A549 (cell line): ENCODE measurements at regions not wholly inside any gene's neighbourhood (a gene's known extent, or its start where the extent isn't known, plus 50 kb on each side); places are given as distances from the start of the nearest gene placed in this dataset.

Source experiments
- ATAC-seq, 2 experiments: fragments of 200-7000 bp in 1 of 2; fragments of >200 bp in 1 of 2; cut with Nextera tagmentation in 1 of 2; cut with Tn5 transposase in 1 of 2; 3 replicates each; pipeline versions ENCODE4 v1.8.0 to v1.9.1; 2018 to 2020; ENCODE audit warnings: mild to moderate bottlenecking in 1 of 2, moderate library complexity in 1 of 2
- CTCF ChIA-PET: fragments of 300-600 bp; sonication (Branson Sonifier 250); formaldehyde crosslinking; extraction: SDS; loops from one replicate; lab custom pipeline; 2021; ENCODE audit warnings: antibody characterized with exemption, inconsistent platforms; lab: Yijun Ruan, JAX
- POLR2A ChIA-PET: fragments of 350-600 bp; formaldehyde crosslinking; extraction: SDS; loops from one replicate; lab custom pipeline; 2021; ENCODE audit warnings: antibody characterized with exemption, inconsistent platforms; lab: Yijun Ruan, JAX
- DNase-seq, 2 experiments: peaks; one replicate each; pipeline versions ENCODE4 v3.0.0 to v3.0.0-alpha.2; 2011 to 2016; ENCODE audit warnings: low read depth in 1 of 2, low spot score in 1 of 2
- FAIRE-seq: peaks from 2 replicates; lab custom pipeline; 2011; peaks lifted over from hg19 to GRCh38; lab: Jason Lieb, UNC
- H3K27ac ChIP-seq, 2 experiments: fragments of >200 bp; sonication (Bioruptor Twin); formaldehyde crosslinking; 3 replicates each; pipeline ENCODE4 v1.5.1; 2016 to 2017
- H3K4me1 ChIP-seq: fragments of >200 bp; sonication (Bioruptor Twin); formaldehyde crosslinking; 3 replicates; pipeline ENCODE4 v1.6.1; 2016
- H3K4me2 ChIP-seq: fragments of >200 bp; sonication (Bioruptor Twin); formaldehyde crosslinking; 3 replicates; pipeline ENCODE4 v1.6.1; 2016
- H3K4me3 ChIP-seq: fragments of >200 bp; sonication (Bioruptor Twin); formaldehyde crosslinking; 3 replicates; pipeline ENCODE4 v1.5.1; 2016
- H3K9me3 ChIP-seq: fragments of >200 bp; sonication (Bioruptor Twin); formaldehyde crosslinking; 3 replicates; pipeline ENCODE4 v1.6.1; 2016
- CTCF ChIP-seq: fragments of >200 bp; sonication (Bioruptor Twin); formaldehyde crosslinking; IDR thresholded peaks from 3 replicates; pipeline ENCODE4 v1.5.1; 2016
- E2F6 ChIP-seq: IDR thresholded peaks from 2 replicates; pipeline ENCODE4 v1.6.1; 2012; ENCODE audit warnings: low read depth, borderline replicate concordance
- EHMT2 ChIP-seq: fragments of 200-600 bp; sonication (generic); IDR thresholded peaks from 2 replicates; pipeline ENCODE4 v1.6.1; 2016; ENCODE audit warnings: antibody characterized with exemption, low read depth, mild to moderate bottlenecking, moderate library complexity
- ESRRA ChIP-seq: fragments of 150-350 bp; IDR thresholded peaks from 2 replicates; pipeline ENCODE4 v1.6.1; 2014; ENCODE audit warnings: mild to moderate bottlenecking, low read length, borderline replicate concordance
- HDAC2 ChIP-seq: fragments of 200-600 bp; sonication (generic); IDR thresholded peaks from 2 replicates; pipeline ENCODE4 v1.6.1; 2016
- HES2 ChIP-seq: fragments of >200 bp; sonication (Bioruptor Twin); formaldehyde crosslinking; IDR thresholded peaks from 2 replicates; pipeline ENCODE4 v1.6.1; 2016
- HMGXB4 ChIP-seq: fragments of 250-450 bp; sonication (Bioruptor Pico); IDR thresholded peaks from 2 replicates; pipeline ENCODE4 v1.5.0; 2021; ENCODE audit warnings: mild to moderate bottlenecking, moderate library complexity, borderline replicate concordance
- HOXA7 ChIP-seq: fragments of 250-450 bp; sonication (Bioruptor Pico); IDR thresholded peaks from 2 replicates; pipeline ENCODE4 v1.5.0; 2020; ENCODE audit warnings: mild to moderate bottlenecking, moderate library complexity
- HOXB5 ChIP-seq: fragments of 250-450 bp; sonication (Bioruptor Pico); IDR thresholded peaks from 2 replicates; pipeline ENCODE4 v1.5.0; 2020; ENCODE audit warnings: mild to moderate bottlenecking, moderate library complexity
- JUN ChIP-seq, 2 experiments: fragments of >200 bp; sonication (Bioruptor Twin); formaldehyde crosslinking; IDR thresholded peaks; 2 replicates in 1 of 2; 3 replicates in 1 of 2; pipeline ENCODE4 v1.6.1; 2016 to 2017
- KDM5A ChIP-seq: fragments of 200-600 bp; sonication (generic); IDR thresholded peaks from 2 replicates; pipeline ENCODE4 v1.6.1; 2016; ENCODE audit warnings: antibody characterized with exemption, mild to moderate bottlenecking
- NPAS2 ChIP-seq: fragments of 250-450 bp; sonication (Bioruptor Pico); IDR thresholded peaks from 2 replicates; pipeline ENCODE4 v1.8.0; 2022; ENCODE audit warnings: mild to moderate bottlenecking, moderate library complexity, borderline replicate concordance
- NR3C1 ChIP-seq: fragments of >200 bp; sonication (Bioruptor Twin); formaldehyde crosslinking; IDR thresholded peaks from 3 replicates; pipeline ENCODE4 v1.6.1; 2017
- PBX3 ChIP-seq: IDR thresholded peaks from 2 replicates; pipeline ENCODE4 v1.6.1; 2012
- PHF8 ChIP-seq: fragments of 200-600 bp; sonication (generic); IDR thresholded peaks from 2 replicates; pipeline ENCODE4 v1.6.1; 2016; ENCODE audit warnings: low read depth, mild to moderate bottlenecking, antibody characterized with exemption, moderate library complexity, borderline replicate concordance
- POLR2A ChIP-seq: IDR thresholded peaks from 2 replicates; pipeline ENCODE4 v1.6.1; 2012; ENCODE audit warnings: mild to moderate bottlenecking, low read length
- RCOR1 ChIP-seq: fragments of 150-350 bp; IDR thresholded peaks from 2 replicates; pipeline ENCODE4 v1.6.1; 2014; ENCODE audit warnings: antibody characterized with exemption, low read length, low read depth
- RNF2 ChIP-seq: fragments of 200-600 bp; sonication (generic); IDR thresholded peaks from 2 replicates; pipeline ENCODE4 v1.6.1; 2016; ENCODE audit warnings: low read depth, mild to moderate bottlenecking, antibody characterized with exemption, moderate library complexity, borderline replicate concordance
- SMC3 ChIP-seq: fragments of >200 bp; sonication (Bioruptor Twin); formaldehyde crosslinking; IDR thresholded peaks from 3 replicates; pipeline ENCODE4 v1.6.1; 2018; ENCODE audit warnings: inconsistent platforms
- SREBF2 ChIP-seq: fragments of 450-650 bp; IDR thresholded peaks from 2 replicates; pipeline ENCODE4 v1.6.1; 2014; ENCODE audit warnings: mild to moderate bottlenecking, moderate library complexity
- TFCP2L1 ChIP-seq: fragments of 250-450 bp; sonication (Bioruptor Pico); IDR thresholded peaks from 2 replicates; pipeline ENCODE4 v1.5.0; 2021; ENCODE audit warnings: mild to moderate bottlenecking
- TP53 ChIP-seq: fragments of 250-450 bp; sonication (Bioruptor Pico); IDR thresholded peaks from 2 replicates; pipeline ENCODE4 v1.5.0; 2021; ENCODE audit warnings: mild to moderate bottlenecking, moderate library complexity
- ZC3H11A ChIP-seq: fragments of 450-650 bp; IDR thresholded peaks from 2 replicates; pipeline ENCODE4 v1.6.1; 2014; ENCODE audit warnings: antibody characterized with exemption, mild to moderate bottlenecking
- ZNF302 ChIP-seq: fragments of 250-450 bp; sonication (Bioruptor Pico); IDR thresholded peaks from 2 replicates; pipeline ENCODE4 v1.9.0; 2021; ENCODE audit warnings: inconsistent platforms, mild to moderate bottlenecking, moderate library complexity
- WGBS: methylation state at CpG from one replicate; pipeline ENCODE4 v1.1.6; 2017; ENCODE audit errors: missing lambda C conversion rate; 5-methylcytosine and 5-hydroxymethylcytosine counted together

GRCh38 chr4:158420782-158421181 is 100.9 kb upstream of the RXFP1 start:
- POLR2A ChIA-PET, result no interaction called here
- 37% methylated on average over 2 of the region's 2 CpGs for WGBS
- Histone ChIP-seq H3K4me1 (no peaks in the 10 kb centered on the region), H3K4me2 (no peak overlapping the region), H3K9me3 (no peaks in the 10 kb centered on the region), H3K4me3 (no peak overlapping the region), H3K27ac (no peak overlapping the region)
- DNase-seq (no peak), FAIRE-seq (no peak), ATAC-seq (no peak)
- TF ChIP-seq ESRRA, result no peak
- TF ChIP-seq EHMT2, result no peak
- TF ChIP-seq CTCF, result no peak
- TF ChIP-seq E2F6, result no peak
- CTCF ChIA-PET, result no interaction called here

- Histone ChIP-seq H3K9me3 (no peaks in the 10 kb centered on the region), H3K4me3 (no peak overlapping the region), H3K4me2 (no peak overlapping the region), H3K27ac (no peak overlapping the region), H3K4me1 (no peaks in the 10 kb centered on the region)
- ChIA-PET POLR2A (no interaction called here), CTCF (no interaction called here)
- DNase-seq, result no peak
- TF ChIP-seq SREBF2 (no peak), RCOR1 (no peak), HOXA7 (CRISPR knock-in tag) (no peak), TFCP2L1 (CRISPR knock-in tag) (no peak), HES2 (no peak), POLR2A (no peak), NR3C1 (no peak), RNF2 (no peak), PBX3 (no peak), TP53 (CRISPR knock-in tag) (no peak)
- no peak for ATAC-seq
- no peak for FAIRE-seq
- WGBS, result 0% methylated on average over 1 of the region's 1 CpG
These were observed 99.1 kb upstream of the RXFP1 start for GRCh38 chr4:158422546-158422945.

- ChIA-PET CTCF (no interaction called here), POLR2A (no interaction called here)
- FAIRE-seq, result no peak
- Histone ChIP-seq H3K4me1 (no peaks in the 10 kb centered on the region), H3K27ac (no peak overlapping the region), H3K4me3 (no peak overlapping the region), H3K9me3 (no peaks in the 10 kb centered on the region), H3K4me2 (no peak overlapping the region)
- no peak for DNase-seq
- no peak for ATAC-seq
- TF ChIP-seq ZNF302 (CRISPR knock-in tag) (no peak), PHF8 (no peak), CTCF (no peak), RCOR1 (no peak), KDM5A (no peak), ZC3H11A (no peak), E2F6 (no peak), NPAS2 (CRISPR knock-in tag) (no peak), JUN (IDR thresholded peaks at IDR 0.05) (no peak), SMC3 (no peak), HDAC2 (no peak), HMGXB4 (CRISPR knock-in tag) (no peak), TP53 (CRISPR knock-in tag) (no peak), HOXB5 (CRISPR knock-in tag) (no peak)
These were observed 93.4 kb upstream of the RXFP1 start for GRCh38 chr4:158428242-158428641.
